Astrocyte (in vitro differentiated cells and primary cell): ENCODE measurements at regions not wholly inside any gene's neighbourhood (a gene's known extent, or its start where the extent isn't known, plus 50 kb on each side); places are given as distances from the start of the nearest gene placed in this dataset.
A peak's percentile ranks its signal among the peaks of the same experiment; 100 is the strongest.

ENCODE experiments used
- DNase-seq: peaks from one replicate; pipeline ENCODE4 v3.0.0-alpha.2; 2010; ENCODE audit warnings: low read depth
- FAIRE-seq: peaks from 2 replicates; lab custom pipeline; 2011; peaks lifted over from hg19 to GRCh38; lab: Jason Lieb, UNC
- H2AFZ ChIP-seq: 2 replicates; pipeline ENCODE4 v1.6.0; 2012; ENCODE audit warnings: low read depth, low read length, inconsistent platforms
- H3K27ac ChIP-seq: 2 replicates; pipeline ENCODE4 v1.5.1; 2011; ENCODE audit warnings: low read depth, low read length, inconsistent platforms
- H3K27me3 ChIP-seq: 2 replicates; pipeline ENCODE4 v1.6.0; 2011; ENCODE audit warnings: low read length, inconsistent platforms; ENCODE audit not compliant: insufficient read depth
- H3K36me3 ChIP-seq: 2 replicates; pipeline ENCODE4 v1.5.1; 2011; ENCODE audit warnings: low read length, inconsistent platforms; ENCODE audit not compliant: insufficient read depth
- H3K4me1 ChIP-seq: 2 replicates; pipeline ENCODE4 v1.5.1; 2011; ENCODE audit warnings: low read length, inconsistent platforms; ENCODE audit not compliant: insufficient read depth
- H3K4me2 ChIP-seq: 2 replicates; pipeline ENCODE4 v1.6.0; 2012; ENCODE audit warnings: low read length, inconsistent platforms
- H3K4me3 ChIP-seq: 2 replicates; pipeline ENCODE4 v1.5.1; 2011; ENCODE audit warnings: low read depth, mild to moderate bottlenecking, low read length, inconsistent platforms; ENCODE audit not compliant: insufficient read depth
- H3K79me2 ChIP-seq: 2 replicates; pipeline ENCODE4 v1.6.0; 2012; ENCODE audit warnings: mild to moderate bottlenecking, low read length, inconsistent platforms; ENCODE audit not compliant: insufficient read depth
- H3K9ac ChIP-seq: 2 replicates; pipeline ENCODE4 v1.6.0; 2012; ENCODE audit warnings: mild to moderate bottlenecking, low read length, inconsistent platforms
- H3K9me3 ChIP-seq: 2 replicates; pipeline ENCODE4 v1.5.1; 2012; ENCODE audit warnings: low read depth, mild to moderate bottlenecking, low read length, inconsistent platforms; ENCODE audit not compliant: insufficient read depth
- H4K20me1 ChIP-seq: 2 replicates; pipeline ENCODE4 v1.6.0; 2012; ENCODE audit warnings: low read length, inconsistent platforms; ENCODE audit not compliant: insufficient read depth
- H3K27ac Mint-ChIP-seq: one replicate; pipeline ENCODE4 v1.8.0; 2021; ENCODE audit warnings: mild to moderate bottlenecking, mixed read lengths; ENCODE audit not compliant: unreplicated experiment
- H3K27me3 Mint-ChIP-seq: one replicate; pipeline ENCODE4 v1.8.0; 2021; ENCODE audit warnings: low read depth, mixed read lengths; ENCODE audit not compliant: unreplicated experiment
- H3K36me3 Mint-ChIP-seq: one replicate; pipeline ENCODE4 v1.8.0; 2021; ENCODE audit warnings: low read depth, mixed read lengths; ENCODE audit not compliant: unreplicated experiment
- H3K4me1 Mint-ChIP-seq: one replicate; pipeline ENCODE4 v1.8.0; 2021; ENCODE audit warnings: low read depth, mixed read lengths; ENCODE audit not compliant: unreplicated experiment
- H3K4me3 Mint-ChIP-seq: one replicate; pipeline ENCODE4 v1.8.0; 2021; ENCODE audit warnings: mild to moderate bottlenecking, moderate library complexity, mixed read lengths; ENCODE audit not compliant: unreplicated experiment
- H3K9me3 Mint-ChIP-seq: one replicate; pipeline ENCODE4 v1.8.0; 2021; ENCODE audit warnings: mild to moderate bottlenecking, mixed read lengths; ENCODE audit not compliant: unreplicated experiment
- EZH2 ChIP-seq: IDR thresholded peaks from 2 replicates; pipeline ENCODE4 v1.6.1; 2012; ENCODE audit warnings: mild to moderate bottlenecking, low read length, inconsistent platforms; ENCODE audit not compliant: insufficient read depth
- TF ChIP-seq, protein P1 (sequence below): IDR thresholded peaks from 2 replicates; pipeline ENCODE4 v1.5.1; 2011; ENCODE audit warnings: low read depth, mild to moderate bottlenecking, inconsistent platforms, low read length, moderate library complexity; ENCODE audit not compliant: insufficient read depth

DNA sequence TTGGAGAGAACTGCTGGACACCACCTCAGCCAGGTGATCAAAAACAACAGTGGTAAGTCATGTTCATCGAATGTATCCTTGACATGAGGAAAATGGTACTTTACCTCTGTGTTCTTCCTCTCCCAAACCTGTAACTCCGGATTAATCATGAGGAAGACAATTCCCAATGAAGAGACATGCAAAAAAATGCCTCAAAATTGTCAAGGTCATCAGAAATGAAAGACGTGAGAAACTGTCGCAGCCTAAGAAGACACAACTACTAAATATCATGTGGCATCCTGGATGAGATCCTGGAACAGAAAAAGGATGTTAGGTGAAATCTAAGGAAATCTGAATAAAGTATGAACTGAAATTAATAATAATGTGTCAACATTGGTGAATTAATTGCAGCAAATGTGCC is 178.4 kb downstream of the LACC1 start:
- Mint-ChIP-seq H3K4me1 (peaks cover 16% of the 10 kb centered on the region), H3K4me3 (no peak overlapping the region), H3K36me3 (no peaks in the 10 kb centered on the region), H3K27me3 (no peaks in the 10 kb centered on the region), H3K27ac (no peak overlapping the region), H3K9me3 (no peaks in the 10 kb centered on the region)
- Histone ChIP-seq H3K36me3 (no peaks in the 10 kb centered on the region), H2AFZ (no peak overlapping the region), H3K9me3 (no peaks in the 10 kb centered on the region), H4K20me1 (no peaks in the 10 kb centered on the region), H3K27ac (no peak overlapping the region), H3K4me1 (peaks cover 5% of the 10 kb centered on the region), H3K4me2 (no peak overlapping the region), H3K9ac (no peak overlapping the region), H3K4me3 (no peak overlapping the region), H3K79me2 (no peaks in the 10 kb centered on the region), H3K27me3 (no peaks in the 10 kb centered on the region)
- peak; percentile 23 for FAIRE-seq
- TF ChIP-seq, protein P1, sequence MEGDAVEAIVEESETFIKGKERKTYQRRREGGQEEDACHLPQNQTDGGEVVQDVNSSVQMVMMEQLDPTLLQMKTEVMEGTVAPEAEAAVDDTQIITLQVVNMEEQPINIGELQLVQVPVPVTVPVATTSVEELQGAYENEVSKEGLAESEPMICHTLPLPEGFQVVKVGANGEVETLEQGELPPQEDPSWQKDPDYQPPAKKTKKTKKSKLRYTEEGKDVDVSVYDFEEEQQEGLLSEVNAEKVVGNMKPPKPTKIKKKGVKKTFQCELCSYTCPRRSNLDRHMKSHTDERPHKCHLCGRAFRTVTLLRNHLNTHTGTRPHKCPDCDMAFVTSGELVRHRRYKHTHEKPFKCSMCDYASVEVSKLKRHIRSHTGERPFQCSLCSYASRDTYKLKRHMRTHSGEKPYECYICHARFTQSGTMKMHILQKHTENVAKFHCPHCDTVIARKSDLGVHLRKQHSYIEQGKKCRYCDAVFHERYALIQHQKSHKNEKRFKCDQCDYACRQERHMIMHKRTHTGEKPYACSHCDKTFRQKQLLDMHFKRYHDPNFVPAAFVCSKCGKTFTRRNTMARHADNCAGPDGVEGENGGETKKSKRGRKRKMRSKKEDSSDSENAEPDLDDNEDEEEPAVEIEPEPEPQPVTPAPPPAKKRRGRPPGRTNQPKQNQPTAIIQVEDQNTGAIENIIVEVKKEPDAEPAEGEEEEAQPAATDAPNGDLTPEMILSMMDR, result no peak
- no peak for TF ChIP-seq EZH2
- DNase-seq, result no peak

DNA sequence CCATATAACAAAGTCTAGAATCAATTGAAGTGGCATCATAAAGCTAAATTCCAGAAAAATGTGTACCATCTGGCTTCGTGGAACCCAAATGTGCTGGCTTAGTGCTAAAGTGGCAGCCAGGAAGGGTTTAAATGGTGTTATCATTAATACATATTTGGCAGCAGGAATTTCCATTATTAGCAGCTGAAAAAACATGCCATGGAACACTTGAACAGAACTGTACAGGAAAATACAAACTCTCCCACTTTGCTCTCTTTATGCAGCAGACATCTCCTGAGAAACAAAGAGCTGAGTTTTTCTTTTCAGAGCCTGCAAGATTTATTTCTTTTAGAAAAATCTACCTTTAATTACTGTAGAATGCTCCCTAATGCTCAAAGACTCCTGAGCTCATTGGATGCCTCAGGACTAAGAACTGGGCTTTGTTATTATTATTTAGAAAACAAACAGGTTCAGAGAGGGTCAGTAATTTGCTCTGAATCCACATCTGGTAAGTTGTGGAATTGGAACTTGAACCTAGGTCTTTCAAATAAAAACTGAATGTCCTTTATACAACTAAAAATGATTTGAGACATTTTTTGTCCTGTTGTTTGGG is 179.0 kb downstream of the LACC1 start:
- H3K4me3 Mint-ChIP-seq, result no peak overlapping the region
- no peaks in the 10 kb centered on the region for H3K27me3 Mint-ChIP-seq

DNA sequence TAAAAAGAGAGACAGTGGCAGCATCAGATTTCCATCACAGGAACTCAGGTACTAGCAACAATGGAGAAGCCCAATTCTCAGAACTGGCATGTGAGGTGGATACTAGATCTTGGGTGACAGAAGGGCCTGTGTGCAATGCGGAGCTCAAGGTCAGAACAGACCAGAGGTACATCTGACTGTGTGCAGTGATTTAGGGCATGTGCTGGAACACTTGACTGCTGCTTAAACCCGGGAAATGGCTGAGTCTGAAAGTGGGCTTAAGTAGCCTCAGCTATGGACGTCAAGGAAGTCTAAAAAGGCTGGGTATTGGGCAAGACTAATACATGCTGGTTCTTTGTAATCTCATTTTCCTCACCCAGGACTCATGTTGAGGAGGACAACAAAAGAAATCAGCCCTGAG is 182.2 kb downstream of the LACC1 start:
- H3K9me3 Mint-ChIP-seq, result peaks cover 3% of the 10 kb centered on the region
- H3K27me3 ChIP-seq, result no peaks in the 10 kb centered on the region
- no peaks in the 10 kb centered on the region for H4K20me1 ChIP-seq
- H3K27me3 Mint-ChIP-seq, result no peaks in the 10 kb centered on the region
- no peak overlapping the region for H3K4me2 ChIP-seq
- H3K4me1 ChIP-seq, result no peaks in the 10 kb centered on the region
- FAIRE-seq (no peak), DNase-seq (no peak)
- H3K36me3 Mint-ChIP-seq, result no peaks in the 10 kb centered on the region
- H3K27ac Mint-ChIP-seq, result no peak overlapping the region
- no peak overlapping the region for H3K9ac ChIP-seq
- H3K9me3 ChIP-seq, result no peaks in the 10 kb centered on the region
- no peaks in the 10 kb centered on the region for H3K36me3 ChIP-seq
- no peak overlapping the region for H2AFZ ChIP-seq
- H3K4me3 Mint-ChIP-seq, result no peak overlapping the region
- no peak overlapping the region for H3K27ac ChIP-seq
- no peaks in the 10 kb centered on the region for H3K79me2 ChIP-seq
- no peak for TF ChIP-seq EZH2
- TF ChIP-seq, protein P1, result no peak
- H3K4me1 Mint-ChIP-seq, result peaks cover 2% of the 10 kb centered on the region
- H3K4me3 ChIP-seq, result no peak overlapping the region

More for the DNA sequence above, 179.0 kb downstream of the LACC1 start:
- H3K9me3 Mint-ChIP-seq, result no peaks in the 10 kb centered on the region
- Histone ChIP-seq H3K4me3 (no peak overlapping the region), H3K36me3 (no peaks in the 10 kb centered on the region), H3K9ac (no peak overlapping the region), H3K27ac (no peak overlapping the region), H4K20me1 (no peaks in the 10 kb centered on the region), H3K9me3 (no peaks in the 10 kb centered on the region), H2AFZ (no peak overlapping the region), H3K79me2 (no peaks in the 10 kb centered on the region), H3K4me1 (no peaks in the 10 kb centered on the region), H3K27me3 (no peaks in the 10 kb centered on the region), H3K4me2 (no peak overlapping the region)
- peaks cover 10% of the 10 kb centered on the region for H3K4me1 Mint-ChIP-seq
- TF ChIP-seq, protein P1, result no peak
- no peak for TF ChIP-seq EZH2
- FAIRE-seq, result no peak
- H3K36me3 Mint-ChIP-seq, result no peaks in the 10 kb centered on the region
- H3K27ac Mint-ChIP-seq, result no peak overlapping the region
- DNase-seq, result no peak
